ENCODE measurements at regions not wholly inside any gene's neighbourhood (a gene's known extent, or its start where the extent isn't known, plus 50 kb on each side); places are given as distances from the start of the nearest gene placed in this dataset.

GRCh38 chr20:6703656-6704055 is 63.8 kb upstream of the BMP2 start:
- Histone ChIP-seq H3K9me3 (ENCODE audit: control insufficient read depth in 2 of 3, insufficient read depth in 1 of 3, low read length in 3 of 3) (no peaks in the 10 kb centered on the region), H3K4me1 (ENCODE audit: control insufficient read depth in 2 of 3, insufficient read depth in 2 of 3, low read depth in 1 of 3, low read length in 3 of 3) (peaks cover 0 to 46% (median 25%) of the 10 kb centered on the region in 3 donors), H3K27ac (ENCODE audit: low read depth in 2 of 2, low read length in 2 of 2) (peak overlapping the region; percentile 61 to 84), H3K9ac (ENCODE audit: low read length in 3 of 3) (peak overlapping the region in 1 of 3 donors; percentile 37), H3K27me3 (ENCODE audit: control insufficient read depth, insufficient read depth, low read length) (no peaks in the 10 kb centered on the region), H3K36me3 (ENCODE audit: control insufficient read depth in 2 of 3, insufficient read depth in 3 of 3, low read length in 3 of 3) (no peaks in the 10 kb centered on the region), H3K4me3 (ENCODE audit: low read length in 3 of 3) (no peak overlapping the region)
- TF ChIP-seq CTCF (IDR thresholded peaks at IDR 0.05; ENCODE audit: borderline replicate concordance, extremely low read depth, insufficient read depth): no peak
- intact Hi-C loops (cut with DNase I): no loop called here
- DNase-seq: no peak
- FAIRE-seq: no peak

- DNase-seq (no peak), FAIRE-seq (no peak)
- H3K27ac ChIP-seq (ENCODE audit: low read depth in 2 of 2, low read length in 2 of 2): no peak overlapping the region
- peaks cover 0 to 40% (median 19%) of the 10 kb centered on the region in 3 donors for H3K4me1 ChIP-seq (ENCODE audit: control insufficient read depth in 2 of 3, insufficient read depth in 2 of 3, low read depth in 1 of 3, low read length in 3 of 3)
- TF ChIP-seq CTCF (IDR thresholded peaks at IDR 0.05; ENCODE audit: borderline replicate concordance, extremely low read depth, insufficient read depth): no peak
- intact Hi-C loops (cut with DNase I): no loop called here
- no peak overlapping the region for H3K9ac ChIP-seq (ENCODE audit: low read length in 3 of 3)
- H3K4me3 ChIP-seq (ENCODE audit: low read length in 3 of 3): no peak overlapping the region
- H3K27me3 ChIP-seq (ENCODE audit: control insufficient read depth, insufficient read depth, low read length): no peaks in the 10 kb centered on the region
- no peaks in the 10 kb centered on the region for H3K9me3 ChIP-seq (ENCODE audit: control insufficient read depth in 2 of 3, insufficient read depth in 1 of 3, low read length in 3 of 3)
- H3K36me3 ChIP-seq (ENCODE audit: control insufficient read depth in 2 of 3, insufficient read depth in 3 of 3, low read length in 3 of 3): no peaks in the 10 kb centered on the region
These were observed 64.4 kb upstream of the BMP2 start for GRCh38 chr20:6703047-6703446.

GRCh38 chr20:6702144-6702543 is 65.3 kb upstream of the BMP2 start:
- no peak for TF ChIP-seq CTCF (IDR thresholded peaks at IDR 0.05; ENCODE audit: borderline replicate concordance, extremely low read depth, insufficient read depth)
- no peaks in the 10 kb centered on the region for H3K36me3 ChIP-seq (ENCODE audit: control insufficient read depth in 2 of 3, insufficient read depth in 3 of 3, low read length in 3 of 3)
- H3K27ac ChIP-seq (ENCODE audit: low read depth in 2 of 2, low read length in 2 of 2): no peak overlapping the region
- peak; percentile 17 for FAIRE-seq
- no peaks in the 10 kb centered on the region for H3K27me3 ChIP-seq (ENCODE audit: control insufficient read depth, insufficient read depth, low read length)
- H3K4me3 ChIP-seq (ENCODE audit: low read length in 3 of 3): no peak overlapping the region
- H3K9ac ChIP-seq (ENCODE audit: low read length in 3 of 3): no peak overlapping the region
- no peak for DNase-seq
- no peaks in the 10 kb centered on the region for H3K9me3 ChIP-seq (ENCODE audit: control insufficient read depth in 2 of 3, insufficient read depth in 1 of 3, low read length in 3 of 3)
- peaks cover 0 to 33% (median 14%) of the 10 kb centered on the region in 3 donors for H3K4me1 ChIP-seq (ENCODE audit: control insufficient read depth in 2 of 3, insufficient read depth in 2 of 3, low read depth in 1 of 3, low read length in 3 of 3)
- intact Hi-C loops (cut with DNase I): no loop called here
